Endothelial cell of umbilical vein (primary cell): ENCODE measurements at regions not wholly inside any gene's neighbourhood (a gene's known extent, or its start where the extent isn't known, plus 50 kb on each side); places are given as distances from the start of the nearest gene placed in this dataset.

Experiments used
- BruUV-seq: library from RNA; stranded (reverse); fragments of 400-500 nt; replicated peaks from 2 replicates; lab custom pipeline; 2021; lab: Mats Ljungman, UMichigan
- CTCF ChIA-PET: fragments of 300-600, 350-600 bp; sonication (Branson Sonifier 250); formaldehyde crosslinking; loops from one replicate; lab custom pipeline; 2021; ENCODE audit warnings: antibody characterized with exemption, inconsistent platforms; lab: Charles Lee
- POLR2A ChIA-PET: fragments of 300-600, 350-600 bp; sonication (Branson Sonifier 250); formaldehyde crosslinking; loops from one replicate; lab custom pipeline; 2021; ENCODE audit warnings: antibody characterized with exemption, inconsistent platforms; lab: Charles Lee
- DNase-seq: peaks from one replicate; pipeline ENCODE4 v3.0.0-alpha.2; 2011; ENCODE audit warnings: low read depth, low spot score
- FAIRE-seq: peaks from 2 replicates; lab custom pipeline; 2011; peaks lifted over from hg19 to GRCh38; lab: Jason Lieb, UNC
- H2AFZ ChIP-seq: 2 replicates; pipeline ENCODE4 v1.6.0; 2012; ENCODE audit warnings: low read depth, low read length, control low read depth, inconsistent platforms
- H3K27ac ChIP-seq: 2 replicates; pipeline ENCODE4 v1.5.1; 2011; ENCODE audit warnings: low read depth, mild to moderate bottlenecking, control low read depth, low read length, moderate library complexity; ENCODE audit not compliant: insufficient read depth
- H3K27me3 ChIP-seq, 2 experiments: 2 replicates each; pipeline versions ENCODE4 v1.6.0 to v1.6.1; 2011; ENCODE audit warnings: low read length in 2 of 2, mixed read lengths in 1 of 2; ENCODE audit not compliant: control insufficient read depth in 2 of 2, insufficient read depth in 2 of 2
- H3K36me3 ChIP-seq, 2 experiments: 2 replicates in 1 of 2; 3 replicates in 1 of 2; pipeline ENCODE4 v1.5.1; 2011; ENCODE audit warnings: low read length in 2 of 2, mild to moderate bottlenecking in 1 of 2, moderate library complexity in 1 of 2; ENCODE audit not compliant: control insufficient read depth in 2 of 2, insufficient read depth in 2 of 2; ENCODE audit errors: extremely low read depth in 1 of 2
- H3K4me1 ChIP-seq: 3 replicates; pipeline ENCODE4 v1.5.1; 2011; ENCODE audit warnings: mild to moderate bottlenecking, low read length; ENCODE audit not compliant: control insufficient read depth, insufficient read depth; ENCODE audit errors: extremely low read depth
- H3K4me2 ChIP-seq: 2 replicates; pipeline ENCODE4 v1.6.1; 2011; ENCODE audit warnings: low read length, control low read depth, mixed read lengths; ENCODE audit not compliant: insufficient read depth
- H3K4me3 ChIP-seq, 3 experiments: fragments of 200-600 bp in 1 of 3; sonication (generic), shearing (Covaris generic) in 1 of 3; replicated peaks in 1 of 3; 2 replicates each; pipeline ENCODE4 v1.5.1; 2011 to 2016; ENCODE audit warnings: control low read depth in 3 of 3, low read length in 3 of 3, mild to moderate bottlenecking in 2 of 3, inconsistent platforms in 1 of 3, low read depth in 1 of 3, moderate library complexity in 1 of 3; ENCODE audit not compliant: insufficient read depth in 1 of 3
- H3K79me2 ChIP-seq: 2 replicates; pipeline ENCODE4 v1.6.0; 2012; ENCODE audit warnings: low read length, inconsistent platforms; ENCODE audit not compliant: control insufficient read depth, insufficient read depth
- H3K9ac ChIP-seq: replicated peaks from 2 replicates; pipeline ENCODE3; 2011; ENCODE audit warnings: low read length, control low read depth; ENCODE audit not compliant: insufficient read depth; ENCODE audit errors: extremely low read depth
- H3K9me1 ChIP-seq: replicated peaks from 3 replicates; pipeline ENCODE4 v1.6.0; 2011; ENCODE audit warnings: mild to moderate bottlenecking, low read length; ENCODE audit not compliant: control insufficient read depth, insufficient read depth; ENCODE audit errors: extremely low read depth
- H3K9me3 ChIP-seq: replicated peaks from 2 replicates; pipeline ENCODE4 v1.5.1; 2012; ENCODE audit warnings: low read length, inconsistent platforms; ENCODE audit not compliant: control insufficient read depth, insufficient read depth
- H4K20me1 ChIP-seq: replicated peaks from 2 replicates; pipeline ENCODE3; 2011; ENCODE audit warnings: mild to moderate bottlenecking, low read length; ENCODE audit not compliant: control insufficient read depth, insufficient read depth; ENCODE audit errors: extremely low read depth
- EZH2 ChIP-seq: IDR thresholded peaks from 2 replicates; pipeline ENCODE4 v1.6.1; 2012; ENCODE audit warnings: borderline replicate concordance, low read depth, mild to moderate bottlenecking, moderate library complexity, low read length, inconsistent platforms; ENCODE audit not compliant: severe bottlenecking
- FOS ChIP-seq: IDR thresholded peaks from 2 replicates; pipeline ENCODE4 v1.6.1; 2011; ENCODE audit warnings: mild to moderate bottlenecking, low read length, moderate library complexity, borderline replicate concordance; ENCODE audit not compliant: insufficient read depth
- GATA2 ChIP-seq: IDR thresholded peaks from 2 replicates; pipeline ENCODE4 v1.7.0; 2011; ENCODE audit warnings: low read depth, mild to moderate bottlenecking, moderate library complexity, mixed read lengths, low read length; ENCODE audit not compliant: insufficient read length, insufficient read depth
- JUN ChIP-seq: IDR thresholded peaks from 2 replicates; pipeline ENCODE4 v1.6.1; 2011; ENCODE audit warnings: borderline replicate concordance, low read depth; ENCODE audit not compliant: insufficient read length, insufficient read depth
- MYC ChIP-seq: IDR thresholded peaks from one replicate; pipeline ENCODE4 v1.6.1; 2011; ENCODE audit warnings: mild to moderate bottlenecking, low read depth, low read length
- POLR2A ChIP-seq: IDR thresholded peaks from 2 replicates; pipeline ENCODE4 v1.6.1; 2012; ENCODE audit warnings: low read depth, mild to moderate bottlenecking, control low read depth, low read length
- POLR2AphosphoS5 ChIP-seq: IDR thresholded peaks from 2 replicates; pipeline ENCODE4 v1.6.1; 2012; ENCODE audit warnings: low read depth, mild to moderate bottlenecking, control low read depth, low read length, moderate library complexity; ENCODE audit not compliant: insufficient read depth
- dilution Hi-C: fragments of 300-500 bp; cut with MboI; formaldehyde crosslinking; loops from one replicate; pipeline ENCODE4 v1.15.0; 2019; ENCODE audit warnings: low sequenced_read_pairs; ENCODE audit not compliant: extremely low pct_ligation_motif_present
- intact Hi-C: fragments of 100-400 bp; cut with micrococcal nuclease; formaldehyde crosslinking; loops from one replicate; pipeline ENCODE4 v1.10.0; 2022
- TF ChIP-seq, protein P1 (sequence below): IDR thresholded peaks from 2 replicates; pipeline ENCODE4 v1.6.1; 2011; ENCODE audit not compliant: insufficient read depth, insufficient read length
- TF ChIP-seq, protein P2 (sequence below), 2 donors: IDR thresholded peaks; 1 replicate in 1 of 2; 2 replicates in 1 of 2; pipeline ENCODE4 v1.5.1; 2011; ENCODE audit warnings: low read length in 2 of 2, mild to moderate bottlenecking in 2 of 2, moderate library complexity in 2 of 2, control low read depth in 1 of 2, inconsistent platforms in 1 of 2, low read depth in 1 of 2; ENCODE audit not compliant: insufficient read depth in 1 of 2; ENCODE audit errors: extremely low read depth in 1 of 2

GRCh38 chr1:94357661-94358060, 60.5 kb upstream of the ABCD3 start:
- Histone ChIP-seq H4K20me1 (no peaks in the 10 kb centered on the region), H3K4me1 (no peaks in the 10 kb centered on the region), H3K79me2 (no peaks in the 10 kb centered on the region), H3K9ac (no peak overlapping the region), H3K36me3 (no peaks in the 10 kb centered on the region), H3K27me3 (peaks cover 29 to 41% of the 10 kb centered on the region in 2 experiments), H2AFZ (no peak overlapping the region), H3K4me3 (no peak overlapping the region), H3K27ac (no peak overlapping the region), H3K9me3 (no peaks in the 10 kb centered on the region), H3K4me2 (no peak overlapping the region), H3K9me1 (no peaks in the 10 kb centered on the region)
- no TSS peak for BruUV-seq
- intact Hi-C loops, result no loop called here
- ChIA-PET POLR2A (no interaction called here), CTCF (no interaction called here)
- dilution Hi-C loops, result loop anchor here (25.0 kb wide), 1 partner anchor 345 kb away; no protein-coding TSS in a partner anchor
- FAIRE-seq, result no peak
- no peak for TF ChIP-seq POLR2AphosphoS5
- TF ChIP-seq MYC, result no peak
- TF ChIP-seq, protein P1, sequence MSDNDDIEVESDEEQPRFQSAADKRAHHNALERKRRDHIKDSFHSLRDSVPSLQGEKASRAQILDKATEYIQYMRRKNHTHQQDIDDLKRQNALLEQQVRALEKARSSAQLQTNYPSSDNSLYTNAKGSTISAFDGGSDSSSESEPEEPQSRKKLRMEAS, result no peak
- TF ChIP-seq JUN, result no peak
- TF ChIP-seq, protein P2, sequence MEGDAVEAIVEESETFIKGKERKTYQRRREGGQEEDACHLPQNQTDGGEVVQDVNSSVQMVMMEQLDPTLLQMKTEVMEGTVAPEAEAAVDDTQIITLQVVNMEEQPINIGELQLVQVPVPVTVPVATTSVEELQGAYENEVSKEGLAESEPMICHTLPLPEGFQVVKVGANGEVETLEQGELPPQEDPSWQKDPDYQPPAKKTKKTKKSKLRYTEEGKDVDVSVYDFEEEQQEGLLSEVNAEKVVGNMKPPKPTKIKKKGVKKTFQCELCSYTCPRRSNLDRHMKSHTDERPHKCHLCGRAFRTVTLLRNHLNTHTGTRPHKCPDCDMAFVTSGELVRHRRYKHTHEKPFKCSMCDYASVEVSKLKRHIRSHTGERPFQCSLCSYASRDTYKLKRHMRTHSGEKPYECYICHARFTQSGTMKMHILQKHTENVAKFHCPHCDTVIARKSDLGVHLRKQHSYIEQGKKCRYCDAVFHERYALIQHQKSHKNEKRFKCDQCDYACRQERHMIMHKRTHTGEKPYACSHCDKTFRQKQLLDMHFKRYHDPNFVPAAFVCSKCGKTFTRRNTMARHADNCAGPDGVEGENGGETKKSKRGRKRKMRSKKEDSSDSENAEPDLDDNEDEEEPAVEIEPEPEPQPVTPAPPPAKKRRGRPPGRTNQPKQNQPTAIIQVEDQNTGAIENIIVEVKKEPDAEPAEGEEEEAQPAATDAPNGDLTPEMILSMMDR (IDR thresholded peaks at IDR 0.05; ENCODE audit: extremely low read depth in 1 of 2, insufficient read depth in 1 of 2, low read depth in 1 of 2, low read length in 2 of 2), result no peak
- TF ChIP-seq GATA2, result no peak
- no peak for TF ChIP-seq EZH2
- TF ChIP-seq POLR2A, result no peak
- TF ChIP-seq FOS, result no peak
- no peak for DNase-seq
